SU-DHL-6 (cell line): ENCODE measurements at regions not wholly inside any gene's neighbourhood (a gene's known extent, or its start where the extent isn't known, plus 50 kb on each side); places are given as distances from the start of the nearest gene placed in this dataset.

Experiments used
- H2AFZ ChIP-seq: fragments of 200-600 bp; sonication (generic); 2 replicates; pipeline ENCODE4 v1.6.1; 2014; ENCODE audit warnings: low read depth, mild to moderate bottlenecking, moderate library complexity, mixed read lengths, antibody characterized with exemption, low read length; ENCODE audit not compliant: severe bottlenecking
- H3F3A ChIP-seq: fragments of 200-600 bp; shearing (Covaris generic); 2 replicates; pipeline ENCODE4 v1.6.0; 2016; ENCODE audit warnings: antibody characterized with exemption, mild to moderate bottlenecking; ENCODE audit not compliant: insufficient read depth
- H3K27ac ChIP-seq: fragments of 200-600 bp; sonication (generic); 2 replicates; pipeline ENCODE4 v1.5.1; 2016; ENCODE audit warnings: low read depth, mild to moderate bottlenecking, low read length, moderate library complexity, mixed read lengths
- H3K27me3 ChIP-seq: fragments of 200-600 bp; sonication (generic), shearing (Covaris generic); 2 replicates; pipeline ENCODE4 v1.6.0; 2014; ENCODE audit warnings: mild to moderate bottlenecking, low read length
- H3K36me3 ChIP-seq: fragments of 200-600 bp; sonication (generic); 2 replicates; pipeline ENCODE4 v1.6.1; 2014; ENCODE audit warnings: mild to moderate bottlenecking, low read length, mixed read lengths
- H3K4me2 ChIP-seq: fragments of 300-600, 200-600 bp; shearing (Covaris generic), sonication (generic); 2 replicates; pipeline ENCODE4 v1.6.0; 2014; ENCODE audit warnings: low read length, low read depth, mild to moderate bottlenecking; ENCODE audit not compliant: poor library complexity, severe bottlenecking
- H3K4me3 ChIP-seq: fragments of 200-600 bp; sonication (generic); 2 replicates; pipeline ENCODE4 v1.5.1; 2014; ENCODE audit warnings: antibody characterized with exemption, low read length, mild to moderate bottlenecking, mixed read lengths; ENCODE audit not compliant: insufficient read depth, poor library complexity, severe bottlenecking
- H3K79me2 ChIP-seq: fragments of 200-600 bp; sonication (generic); 2 replicates; pipeline ENCODE4 v1.6.1; 2014; ENCODE audit warnings: mild to moderate bottlenecking, low read length, moderate library complexity; ENCODE audit not compliant: insufficient read depth
- H3K9ac ChIP-seq: fragments of 200-600 bp; sonication (generic); 2 replicates; pipeline ENCODE4 v1.7.0; 2014; ENCODE audit warnings: mild to moderate bottlenecking, low read length
- H3K9me2 ChIP-seq: fragments of 200-600 bp; sonication (generic); replicated peaks from 2 replicates; pipeline ENCODE4 v1.6.1; 2014; ENCODE audit warnings: low read length; ENCODE audit not compliant: insufficient read depth
- H3K9me3 ChIP-seq: fragments of 200-600 bp; sonication (generic); 2 replicates; pipeline ENCODE4 v1.6.1; 2014; ENCODE audit warnings: low read length, mixed read lengths; ENCODE audit not compliant: insufficient read depth
- H4K20me1 ChIP-seq: fragments of 200-600 bp; sonication (generic); 2 replicates; pipeline ENCODE4 v1.6.1; 2014; ENCODE audit warnings: low read depth, mild to moderate bottlenecking, antibody characterized with exemption, low read length, moderate library complexity, mixed read lengths
- CTCF ChIP-seq: fragments of 200-600 bp; sonication (generic); IDR thresholded peaks from one replicate; pipeline ENCODE4 v1.5.1; 2017; ENCODE audit warnings: antibody characterized with exemption, mild to moderate bottlenecking, low read length, moderate library complexity; ENCODE audit not compliant: insufficient read depth, poor library complexity, severe bottlenecking
- EZH2phosphoT487 ChIP-seq: fragments of 200-600 bp; sonication (generic), shearing (Covaris generic); conservative IDR thresholded peaks from 2 replicates; pipeline ENCODE4 v1.6.1; 2018; ENCODE audit warnings: mild to moderate bottlenecking, antibody characterized with exemption, low read length, moderate library complexity, mixed read lengths

GRCh38 chr4:31086756-31087330 lies 366.7 kb downstream of the PCDH7 start:
- no peak for TF ChIP-seq EZH2phosphoT487
- no peaks in the 10 kb centered on the region for H3K79me2 ChIP-seq
- H3K9ac ChIP-seq = no peak overlapping the region

DNA sequence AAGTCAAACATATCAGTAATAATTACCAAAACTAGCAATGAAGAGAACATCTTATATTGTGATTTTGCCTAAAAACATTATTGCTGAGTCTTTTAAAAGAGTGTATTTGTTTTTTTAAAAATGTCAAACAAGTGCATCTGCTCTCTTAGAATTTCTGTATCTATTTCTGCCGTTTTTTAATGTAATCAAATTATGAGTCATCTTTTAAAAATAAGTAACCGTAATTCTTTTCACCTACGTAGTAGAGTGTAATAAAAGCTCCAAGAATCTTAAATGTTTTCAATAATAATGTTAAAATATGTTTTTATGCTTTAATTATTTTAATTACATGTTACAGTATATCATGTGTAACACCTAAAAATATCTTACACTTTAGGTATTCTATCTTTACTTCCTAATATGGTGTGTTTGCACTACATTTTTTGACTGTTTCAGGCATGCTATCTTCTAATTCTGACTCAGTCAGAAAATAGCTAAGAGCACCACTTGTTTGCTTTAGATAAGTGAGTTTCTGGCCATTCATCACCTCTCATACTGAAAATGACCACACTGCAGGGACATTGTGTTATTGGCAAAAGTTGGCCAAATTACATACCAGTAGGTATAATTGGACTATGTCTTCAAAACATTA lies 368.5 kb downstream of the PCDH7 start:
- H3K4me2 ChIP-seq = no peak overlapping the region

More at GRCh38 chr4:31086756-31087330, 366.7 kb downstream of the PCDH7 start:
- H3K27ac ChIP-seq = no peak overlapping the region
- H2AFZ ChIP-seq = no peak overlapping the region
- no peak overlapping the region for H3K4me3 ChIP-seq
- H3K9me2 ChIP-seq = no peaks in the 10 kb centered on the region
- no peaks in the 10 kb centered on the region for H3K36me3 ChIP-seq
- no peaks in the 10 kb centered on the region for H3K27me3 ChIP-seq
- no peak overlapping the region for H3K4me2 ChIP-seq
- no peaks in the 10 kb centered on the region for H4K20me1 ChIP-seq
- H3F3A ChIP-seq = no peaks in the 10 kb centered on the region
- H3K9me3 ChIP-seq = no peaks in the 10 kb centered on the region

GRCh38 chr4:31089815-31090214 lies 369.6 kb downstream of the PCDH7 start:
- no peak for TF ChIP-seq CTCF
- TF ChIP-seq EZH2phosphoT487 = no peak
- Histone ChIP-seq H3K36me3 (no peaks in the 10 kb centered on the region), H3K27ac (no peak overlapping the region), H3K27me3 (no peaks in the 10 kb centered on the region), H3K9me3 (no peaks in the 10 kb centered on the region), H3K4me2 (no peak overlapping the region), H3K4me3 (no peak overlapping the region), H4K20me1 (no peaks in the 10 kb centered on the region), H3K9me2 (no peaks in the 10 kb centered on the region), H3F3A (no peaks in the 10 kb centered on the region), H3K9ac (no peak overlapping the region), H3K79me2 (no peaks in the 10 kb centered on the region), H2AFZ (no peak overlapping the region)

More for the DNA sequence above, 368.5 kb downstream of the PCDH7 start:
- Histone ChIP-seq H2AFZ (no peak overlapping the region), H3K27me3 (no peaks in the 10 kb centered on the region), H3K9me2 (no peaks in the 10 kb centered on the region), H3K27ac (no peak overlapping the region), H3K36me3 (no peaks in the 10 kb centered on the region), H3K4me3 (no peak overlapping the region), H3K79me2 (no peaks in the 10 kb centered on the region), H3F3A (no peaks in the 10 kb centered on the region), H3K9me3 (no peaks in the 10 kb centered on the region), H4K20me1 (no peaks in the 10 kb centered on the region), H3K9ac (no peak overlapping the region)
- TF ChIP-seq EZH2phosphoT487 (no peak), CTCF (no peak)

DNA sequence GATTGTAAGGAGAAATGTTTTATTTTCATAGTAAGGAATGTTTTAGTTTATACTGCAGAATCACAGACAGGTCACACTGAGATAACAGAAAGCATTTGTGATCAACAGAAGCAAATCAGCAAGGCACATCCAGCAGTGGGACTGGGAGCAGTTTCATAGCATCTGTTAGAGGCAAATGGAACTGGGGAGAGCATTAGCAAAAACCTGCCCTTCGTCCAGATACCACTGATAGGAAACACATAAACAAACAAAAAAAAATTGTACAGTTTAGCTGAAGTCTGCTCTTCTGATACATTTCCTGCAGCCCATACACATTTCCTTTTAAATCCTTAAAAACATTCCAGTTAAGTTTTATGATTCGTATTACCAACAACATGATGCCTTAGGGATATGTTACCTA lies 374.3 kb downstream of the PCDH7 start:
- H3K27me3 ChIP-seq = no peaks in the 10 kb centered on the region
- no peaks in the 10 kb centered on the region for H3K9me2 ChIP-seq
- H3K4me3 ChIP-seq = no peak overlapping the region
- no peaks in the 10 kb centered on the region for H3K9me3 ChIP-seq
- no peaks in the 10 kb centered on the region for H3K79me2 ChIP-seq
- H2AFZ ChIP-seq = no peak overlapping the region
- no peak overlapping the region for H3K4me2 ChIP-seq
- H3K27ac ChIP-seq = no peak overlapping the region
- H3F3A ChIP-seq = no peaks in the 10 kb centered on the region
- H3K36me3 ChIP-seq = no peaks in the 10 kb centered on the region
- no peak overlapping the region for H3K9ac ChIP-seq
- TF ChIP-seq CTCF (no peak), EZH2phosphoT487 (no peak)
- H4K20me1 ChIP-seq = no peaks in the 10 kb centered on the region
